GM23338 (cell line): ENCODE measurements at regions not wholly inside any gene's neighbourhood (a gene's known extent, or its start where the extent isn't known, plus 50 kb on each side); places are given as distances from the start of the nearest gene placed in this dataset.
A peak's percentile ranks its signal among the peaks of the same experiment; 100 is the strongest.

ENCODE experiments used
- ATAC-seq: fragments of 200-7000 bp; cut with Tn5 transposase; 3 replicates; pipeline ENCODE4 v1.9.1; 2020
- DNase-seq: peaks from one replicate; pipeline ENCODE4 v3.0.0-alpha.2; 2015; ENCODE audit warnings: low spot score
- H2AFZ ChIP-seq: fragments of 200-600 bp; sonication (generic); 2 replicates; pipeline ENCODE4 v1.8.0; 2016; ENCODE audit warnings: antibody characterized with exemption, mild to moderate bottlenecking, moderate library complexity
- H3F3A ChIP-seq: fragments of 200-600 bp; sonication (generic); replicated peaks from 2 replicates; pipeline ENCODE4 v1.8.0; 2017; ENCODE audit warnings: antibody characterized with exemption, mixed run types, low read depth
- H3K27ac ChIP-seq: fragments of 200-600 bp; sonication (generic); 2 replicates; pipeline ENCODE4 v1.6.1; 2016; ENCODE audit warnings: low read depth
- H3K27me3 ChIP-seq: fragments of 200-600 bp; sonication (generic); 2 replicates; pipeline ENCODE4 v1.8.0; 2016; ENCODE audit warnings: mild to moderate bottlenecking, mixed run types, moderate library complexity; ENCODE audit not compliant: insufficient read depth
- H3K36me3 ChIP-seq: fragments of 200-600 bp; sonication (generic); 2 replicates; pipeline ENCODE4 v1.8.0; 2016; ENCODE audit warnings: mild to moderate bottlenecking; ENCODE audit not compliant: insufficient read depth
- H3K4me1 ChIP-seq: fragments of 200-600 bp; sonication (generic); 2 replicates; pipeline ENCODE4 v1.8.0; 2016; ENCODE audit warnings: mild to moderate bottlenecking, moderate library complexity; ENCODE audit not compliant: insufficient read depth
- H3K4me2 ChIP-seq: fragments of 200-600 bp; sonication (generic); 2 replicates; pipeline ENCODE4 v1.7.1; 2017; ENCODE audit warnings: mixed run types
- H3K4me3 ChIP-seq: fragments of 200-600 bp; sonication (generic); 2 replicates; pipeline ENCODE4 v1.6.1; 2016; ENCODE audit warnings: mixed run types
- H3K79me2 ChIP-seq: fragments of 200-600 bp; sonication (generic); replicated peaks from 2 replicates; pipeline ENCODE4 v1.8.0; 2017; ENCODE audit warnings: mild to moderate bottlenecking; ENCODE audit not compliant: insufficient read depth
- H3K9me2 ChIP-seq: fragments of 200-600 bp; sonication (generic); 2 replicates; pipeline ENCODE4 v1.8.0; 2017; ENCODE audit not compliant: insufficient read depth
- H4K20me1 ChIP-seq: fragments of 200-600 bp; sonication (generic); replicated peaks from 2 replicates; pipeline ENCODE4 v1.8.0; 2017; ENCODE audit warnings: mild to moderate bottlenecking; ENCODE audit not compliant: insufficient read depth
- H3K27ac Mint-ChIP-seq: 2 replicates; pipeline ENCODE4 v1.8.0; 2020; ENCODE audit warnings: inconsistent platforms, mild to moderate bottlenecking, moderate library complexity, mixed read lengths
- H3K27me3 Mint-ChIP-seq: 3 replicates; pipeline ENCODE4 v1.8.0; 2022; ENCODE audit warnings: low read depth, mild to moderate bottlenecking, moderate library complexity, mixed read lengths, inconsistent platforms; ENCODE audit not compliant: insufficient read depth, poor library complexity
- H3K36me3 Mint-ChIP-seq: 3 replicates; pipeline ENCODE4 v1.8.0; 2021; ENCODE audit warnings: low read depth, mild to moderate bottlenecking, inconsistent platforms, moderate library complexity, mixed read lengths
- H3K4me1 Mint-ChIP-seq: 3 replicates; pipeline ENCODE4 v1.8.0; 2020; ENCODE audit warnings: mild to moderate bottlenecking, inconsistent platforms, mixed read lengths
- H3K4me3 Mint-ChIP-seq: 3 replicates; pipeline ENCODE4 v1.8.0; 2021; ENCODE audit warnings: moderate library complexity, mild to moderate bottlenecking, inconsistent platforms, mixed read lengths
- H3K9me3 Mint-ChIP-seq: 3 replicates; pipeline ENCODE4 v1.8.0; 2020; ENCODE audit warnings: moderate library complexity, mild to moderate bottlenecking, inconsistent platforms, mixed read lengths
- CREB1 ChIP-seq: fragments of 250-450 bp; sonication (Bioruptor Pico); IDR thresholded peaks from 2 replicates; pipeline ENCODE4 v1.5.0; 2020; ENCODE audit warnings: low read depth, mild to moderate bottlenecking, moderate library complexity
- EZH2phosphoT487 ChIP-seq: fragments of 200-600 bp; sonication (generic); IDR thresholded peaks from one replicate; pipeline ENCODE4 v1.8.1; 2018; ENCODE audit warnings: antibody characterized with exemption; ENCODE audit not compliant: unreplicated experiment
- JUNB ChIP-seq: IDR thresholded peaks from one replicate; pipeline ENCODE4 v1.6.1; 2016; ENCODE audit warnings: antibody characterized with exemption; ENCODE audit not compliant: unreplicated experiment
- NANOG ChIP-seq: IDR thresholded peaks from 2 replicates; pipeline ENCODE4 v1.6.1; 2016; ENCODE audit warnings: antibody characterized with exemption, borderline replicate concordance
- ZNF331 ChIP-seq: fragments of 250-450 bp; sonication (Bioruptor Pico); IDR thresholded peaks from 2 replicates; pipeline ENCODE4 v1.5.0; 2020; ENCODE audit warnings: low read depth, mild to moderate bottlenecking, moderate library complexity
- TF ChIP-seq, protein P1 (sequence below), 2 experiments: fragments of 200-600 bp in 1 of 2; sonication (generic) in 1 of 2; conservative IDR thresholded peaks; 2 replicates each; pipeline versions ENCODE4 v1.5.1 to v1.6.1; 2016 to 2017; ENCODE audit warnings: antibody characterized with exemption in 2 of 2, low read depth in 2 of 2, mild to moderate bottlenecking in 2 of 2, moderate library complexity in 1 of 2
- TF ChIP-seq, protein P2 (sequence below): IDR thresholded peaks from one replicate; pipeline ENCODE4 v1.6.1; 2018; ENCODE audit warnings: antibody characterized with exemption; ENCODE audit not compliant: unreplicated experiment

- peak overlapping the region; percentile 69 for H3K27ac Mint-ChIP-seq
- H2AFZ ChIP-seq: peak overlapping the region; percentile 70
- peak; percentile 100 for ATAC-seq
- DNase-seq: peak; percentile 89
- H3K36me3 ChIP-seq: no peaks in the 10 kb centered on the region
- H3K27ac ChIP-seq: no peak overlapping the region
- H4K20me1 ChIP-seq: no peaks in the 10 kb centered on the region
- no peaks in the 10 kb centered on the region for H3K4me1 ChIP-seq
- no peaks in the 10 kb centered on the region for H3F3A ChIP-seq
- no peaks in the 10 kb centered on the region for H3K27me3 Mint-ChIP-seq
- no peaks in the 10 kb centered on the region for H3K27me3 ChIP-seq
- peak overlapping the region; percentile 29; the same call in 2 of the 3 replicates for H3K4me3 Mint-ChIP-seq
- no peak overlapping the region for H3K4me2 ChIP-seq
- TF ChIP-seq, protein P1, sequence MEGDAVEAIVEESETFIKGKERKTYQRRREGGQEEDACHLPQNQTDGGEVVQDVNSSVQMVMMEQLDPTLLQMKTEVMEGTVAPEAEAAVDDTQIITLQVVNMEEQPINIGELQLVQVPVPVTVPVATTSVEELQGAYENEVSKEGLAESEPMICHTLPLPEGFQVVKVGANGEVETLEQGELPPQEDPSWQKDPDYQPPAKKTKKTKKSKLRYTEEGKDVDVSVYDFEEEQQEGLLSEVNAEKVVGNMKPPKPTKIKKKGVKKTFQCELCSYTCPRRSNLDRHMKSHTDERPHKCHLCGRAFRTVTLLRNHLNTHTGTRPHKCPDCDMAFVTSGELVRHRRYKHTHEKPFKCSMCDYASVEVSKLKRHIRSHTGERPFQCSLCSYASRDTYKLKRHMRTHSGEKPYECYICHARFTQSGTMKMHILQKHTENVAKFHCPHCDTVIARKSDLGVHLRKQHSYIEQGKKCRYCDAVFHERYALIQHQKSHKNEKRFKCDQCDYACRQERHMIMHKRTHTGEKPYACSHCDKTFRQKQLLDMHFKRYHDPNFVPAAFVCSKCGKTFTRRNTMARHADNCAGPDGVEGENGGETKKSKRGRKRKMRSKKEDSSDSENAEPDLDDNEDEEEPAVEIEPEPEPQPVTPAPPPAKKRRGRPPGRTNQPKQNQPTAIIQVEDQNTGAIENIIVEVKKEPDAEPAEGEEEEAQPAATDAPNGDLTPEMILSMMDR (conservative IDR thresholded peaks at IDR 0.05; ENCODE audit: low read depth in 2 of 2): peak; percentile 67
- TF ChIP-seq, protein P2, sequence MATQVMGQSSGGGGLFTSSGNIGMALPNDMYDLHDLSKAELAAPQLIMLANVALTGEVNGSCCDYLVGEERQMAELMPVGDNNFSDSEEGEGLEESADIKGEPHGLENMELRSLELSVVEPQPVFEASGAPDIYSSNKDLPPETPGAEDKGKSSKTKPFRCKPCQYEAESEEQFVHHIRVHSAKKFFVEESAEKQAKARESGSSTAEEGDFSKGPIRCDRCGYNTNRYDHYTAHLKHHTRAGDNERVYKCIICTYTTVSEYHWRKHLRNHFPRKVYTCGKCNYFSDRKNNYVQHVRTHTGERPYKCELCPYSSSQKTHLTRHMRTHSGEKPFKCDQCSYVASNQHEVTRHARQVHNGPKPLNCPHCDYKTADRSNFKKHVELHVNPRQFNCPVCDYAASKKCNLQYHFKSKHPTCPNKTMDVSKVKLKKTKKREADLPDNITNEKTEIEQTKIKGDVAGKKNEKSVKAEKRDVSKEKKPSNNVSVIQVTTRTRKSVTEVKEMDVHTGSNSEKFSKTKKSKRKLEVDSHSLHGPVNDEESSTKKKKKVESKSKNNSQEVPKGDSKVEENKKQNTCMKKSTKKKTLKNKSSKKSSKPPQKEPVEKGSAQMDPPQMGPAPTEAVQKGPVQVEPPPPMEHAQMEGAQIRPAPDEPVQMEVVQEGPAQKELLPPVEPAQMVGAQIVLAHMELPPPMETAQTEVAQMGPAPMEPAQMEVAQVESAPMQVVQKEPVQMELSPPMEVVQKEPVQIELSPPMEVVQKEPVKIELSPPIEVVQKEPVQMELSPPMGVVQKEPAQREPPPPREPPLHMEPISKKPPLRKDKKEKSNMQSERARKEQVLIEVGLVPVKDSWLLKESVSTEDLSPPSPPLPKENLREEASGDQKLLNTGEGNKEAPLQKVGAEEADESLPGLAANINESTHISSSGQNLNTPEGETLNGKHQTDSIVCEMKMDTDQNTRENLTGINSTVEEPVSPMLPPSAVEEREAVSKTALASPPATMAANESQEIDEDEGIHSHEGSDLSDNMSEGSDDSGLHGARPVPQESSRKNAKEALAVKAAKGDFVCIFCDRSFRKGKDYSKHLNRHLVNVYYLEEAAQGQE: no peak
- H3K79me2 ChIP-seq: no peaks in the 10 kb centered on the region
- H3K9me2 ChIP-seq: no peaks in the 10 kb centered on the region
- H3K4me1 Mint-ChIP-seq: peaks cover 8% of the 10 kb centered on the region
- no peaks in the 10 kb centered on the region for H3K9me3 Mint-ChIP-seq
- no peaks in the 10 kb centered on the region; the same call in 2 of the 3 replicates for H3K36me3 Mint-ChIP-seq
- H3K4me3 ChIP-seq: no peak overlapping the region
Measured at GRCh38 chr14:21997300-21997699, 323.7 kb upstream of the OR4E1 start.

- Histone ChIP-seq H3K27ac (no peak overlapping the region), H4K20me1 (no peaks in the 10 kb centered on the region), H3K4me2 (no peak overlapping the region), H3K36me3 (no peaks in the 10 kb centered on the region), H3F3A (no peaks in the 10 kb centered on the region), H3K4me3 (no peak overlapping the region), H3K27me3 (no peaks in the 10 kb centered on the region), H2AFZ (no peak overlapping the region), H3K4me1 (no peaks in the 10 kb centered on the region), H3K79me2 (no peaks in the 10 kb centered on the region), H3K9me2 (no peaks in the 10 kb centered on the region)
- Mint-ChIP-seq H3K27ac (no peak overlapping the region), H3K9me3 (no peaks in the 10 kb centered on the region), H3K36me3 (no peaks in the 10 kb centered on the region), H3K4me1 (peaks cover 8% of the 10 kb centered on the region; the same call in 2 of the 3 replicates), H3K27me3 (no peaks in the 10 kb centered on the region), H3K4me3 (no peak overlapping the region)
- no peak for DNase-seq
- ATAC-seq: no peak
- no peak for TF ChIP-seq EZH2phosphoT487
- TF ChIP-seq JUNB: no peak
- TF ChIP-seq NANOG: no peak
- TF ChIP-seq, protein P2: no peak
- TF ChIP-seq, protein P1 (conservative IDR thresholded peaks at IDR 0.05; ENCODE audit: low read depth in 2 of 2): no peak
- no peak for TF ChIP-seq CREB1
- no peak for TF ChIP-seq ZNF331
Measured at GRCh38 chr14:21995332-21995731, 321.7 kb upstream of the OR4E1 start.
